Mesendoderm (in vitro differentiated cells): ENCODE measurements at regions not wholly inside any gene's neighbourhood (a gene's known extent, or its start where the extent isn't known, plus 50 kb on each side); places are given as distances from the start of the nearest gene placed in this dataset.

Experiments used
- DNase-seq: peaks from one replicate; pipeline ENCODE4 v3.0.0; 2013
- H2AK5ac ChIP-seq: 2 replicates; pipeline ENCODE4 v1.6.1; 2013; ENCODE audit warnings: low read length, inconsistent platforms
- H2BK120ac ChIP-seq: 2 replicates; pipeline ENCODE4 v1.6.1; 2013; ENCODE audit warnings: low read depth, mild to moderate bottlenecking, low read length, moderate library complexity, mixed read lengths
- H2BK15ac ChIP-seq: replicated peaks from 2 replicates; pipeline ENCODE4 v1.6.1; 2013; ENCODE audit warnings: low read depth, mild to moderate bottlenecking, moderate library complexity
- H2BK5ac ChIP-seq: 2 replicates; pipeline ENCODE4 v1.6.1; 2013; ENCODE audit warnings: low read length, inconsistent platforms
- H3K18ac ChIP-seq: 2 replicates; pipeline ENCODE4 v1.6.1; 2013; ENCODE audit warnings: mild to moderate bottlenecking, low read length, mixed read lengths
- H3K23ac ChIP-seq: one replicate; pipeline ENCODE4 v1.6.1; 2013; ENCODE audit warnings: low read length
- H3K27ac ChIP-seq: 2 replicates; pipeline ENCODE4 v1.5.1; 2013; ENCODE audit warnings: low read depth, mild to moderate bottlenecking, inconsistent platforms, low read length, moderate library complexity
- H3K27me3 ChIP-seq: 2 replicates; pipeline ENCODE4 v1.6.1; 2013; ENCODE audit warnings: low read length, control low read depth, mild to moderate bottlenecking, inconsistent platforms; ENCODE audit not compliant: insufficient read depth, poor library complexity
- H3K36me3 ChIP-seq: 2 replicates; pipeline ENCODE4 v1.6.1; 2013; ENCODE audit warnings: low read length, inconsistent platforms; ENCODE audit not compliant: control insufficient read depth, insufficient read depth
- H3K4ac ChIP-seq: one replicate; pipeline ENCODE4 v1.6.1; 2013; ENCODE audit warnings: low read depth, mild to moderate bottlenecking, low read length, moderate library complexity
- H3K4me1 ChIP-seq: 2 replicates; pipeline ENCODE4 v1.6.1; 2013; ENCODE audit warnings: low read depth, low read length, inconsistent platforms; ENCODE audit not compliant: control insufficient read depth
- H3K4me2 ChIP-seq: 2 replicates; pipeline ENCODE4 v1.6.1; 2013; ENCODE audit warnings: low read length
- H3K4me3 ChIP-seq: 2 replicates; pipeline ENCODE4 v1.5.1; 2013; ENCODE audit warnings: mild to moderate bottlenecking, low read length
- H3K56ac ChIP-seq: one replicate; pipeline ENCODE4 v1.6.1; 2013; ENCODE audit warnings: low read length
- H3K79me1 ChIP-seq: 2 replicates; pipeline ENCODE4 v1.6.1; 2013; ENCODE audit warnings: low read length, inconsistent platforms
- H3K79me2 ChIP-seq: 2 replicates; pipeline ENCODE4 v1.6.1; 2013; ENCODE audit warnings: mild to moderate bottlenecking, low read length; ENCODE audit not compliant: control insufficient read depth, insufficient read depth
- H3K9ac ChIP-seq: 2 replicates; pipeline ENCODE4 v1.6.1; 2013; ENCODE audit warnings: low read length, inconsistent platforms
- H4K5ac ChIP-seq: one replicate; pipeline ENCODE4 v1.6.1; 2013; ENCODE audit warnings: low read length
- H4K8ac ChIP-seq: one replicate; pipeline ENCODE4 v1.6.1; 2013; ENCODE audit warnings: low read depth, mild to moderate bottlenecking, control low read depth, low read length, moderate library complexity
- WGBS: extraction: QIAGEN DNeasy Blood & Tissue Kit; methylation state at CpG from one replicate; pipeline ENCODE4 v1.1.7; 2013; ENCODE audit warnings: low lambda C conversion rate, missing lambda C conversion rate; ENCODE audit not compliant: insufficient coverage; ENCODE audit errors: extremely low coverage; 5-methylcytosine and 5-hydroxymethylcytosine counted together

GRCh38 chr9:12368569-12368968 lies 324.6 kb upstream of the TYRP1 start:
- H3K56ac ChIP-seq: no peak overlapping the region
- no peak overlapping the region for H3K9ac ChIP-seq
- no CpG with 5 or more reads among the region's 2 CpGs for WGBS
- no peak overlapping the region for H4K8ac ChIP-seq
- H3K4me3 ChIP-seq: no peak overlapping the region
- no peak overlapping the region for H2BK15ac ChIP-seq
- H3K79me1 ChIP-seq: no peaks in the 10 kb centered on the region
- peak; percentile 4 for DNase-seq
- H2BK120ac ChIP-seq: no peak overlapping the region
- H4K5ac ChIP-seq: no peak overlapping the region
- no peak overlapping the region for H2AK5ac ChIP-seq
- no peak overlapping the region for H2BK5ac ChIP-seq
- no peaks in the 10 kb centered on the region for H3K36me3 ChIP-seq
- H3K27ac ChIP-seq: no peak overlapping the region
- no peaks in the 10 kb centered on the region for H3K79me2 ChIP-seq
- H3K4me1 ChIP-seq: no peaks in the 10 kb centered on the region
- no peak overlapping the region for H3K18ac ChIP-seq
- no peak overlapping the region for H3K4ac ChIP-seq
- H3K4me2 ChIP-seq: no peak overlapping the region
- no peak overlapping the region for H3K23ac ChIP-seq
- no peaks in the 10 kb centered on the region for H3K27me3 ChIP-seq

GRCh38 chr9:12391839-12392509 lies 301.2 kb upstream of the TYRP1 start:
- Histone ChIP-seq H3K18ac (no peak overlapping the region), H3K79me2 (no peaks in the 10 kb centered on the region), H3K27me3 (no peaks in the 10 kb centered on the region), H3K23ac (no peak overlapping the region), H4K8ac (no peak overlapping the region), H3K36me3 (no peaks in the 10 kb centered on the region), H3K4me3 (no peak overlapping the region), H3K4ac (no peak overlapping the region), H3K9ac (no peak overlapping the region), H2BK15ac (no peak overlapping the region), H3K56ac (no peak overlapping the region), H3K4me2 (no peak overlapping the region), H2BK5ac (no peak overlapping the region), H3K79me1 (no peaks in the 10 kb centered on the region), H2AK5ac (no peak overlapping the region), H2BK120ac (no peak overlapping the region), H3K4me1 (no peaks in the 10 kb centered on the region), H4K5ac (no peak overlapping the region), H3K27ac (no peak overlapping the region)
- WGBS: no CpG with 5 or more reads among the region's 2 CpGs
- no peak for DNase-seq

GRCh38 chr9:12394105-12394504 lies 299.1 kb upstream of the TYRP1 start:
- Histone ChIP-seq H3K4me3 (no peak overlapping the region), H3K79me1 (no peaks in the 10 kb centered on the region), H3K27ac (no peak overlapping the region), H3K79me2 (no peaks in the 10 kb centered on the region), H3K23ac (no peak overlapping the region), H2AK5ac (no peak overlapping the region), H3K4me1 (no peaks in the 10 kb centered on the region), H2BK120ac (no peak overlapping the region), H4K5ac (no peak overlapping the region), H2BK15ac (no peak overlapping the region), H3K4me2 (no peak overlapping the region), H3K27me3 (no peaks in the 10 kb centered on the region), H3K56ac (no peak overlapping the region), H3K9ac (no peak overlapping the region), H3K36me3 (no peaks in the 10 kb centered on the region), H4K8ac (no peak overlapping the region), H2BK5ac (no peak overlapping the region), H3K18ac (no peak overlapping the region), H3K4ac (no peak overlapping the region)
- WGBS: no CpG with 5 or more reads among the region's 1 CpG
- DNase-seq: no peak

- H3K9ac ChIP-seq: no peak overlapping the region
- no peaks in the 10 kb centered on the region for H3K4me1 ChIP-seq
- H3K79me2 ChIP-seq: no peaks in the 10 kb centered on the region
- H3K27me3 ChIP-seq: no peaks in the 10 kb centered on the region
- no peak overlapping the region for H3K4me3 ChIP-seq
- no peak overlapping the region for H2BK15ac ChIP-seq
- no peak overlapping the region for H4K8ac ChIP-seq
- no peak overlapping the region for H2AK5ac ChIP-seq
- H3K56ac ChIP-seq: no peak overlapping the region
- no peak overlapping the region for H3K4ac ChIP-seq
- H3K18ac ChIP-seq: no peak overlapping the region
- H2BK5ac ChIP-seq: no peak overlapping the region
- no peak overlapping the region for H3K23ac ChIP-seq
- no peaks in the 10 kb centered on the region for H3K36me3 ChIP-seq
- no CpG with 5 or more reads among the region's 2 CpGs for WGBS
- H3K79me1 ChIP-seq: no peaks in the 10 kb centered on the region
- H2BK120ac ChIP-seq: no peak overlapping the region
- no peak overlapping the region for H3K27ac ChIP-seq
- H4K5ac ChIP-seq: no peak overlapping the region
- H3K4me2 ChIP-seq: no peak overlapping the region
- no peak for DNase-seq
Measured at GRCh38 chr9:12403721-12404120, 289.5 kb upstream of the TYRP1 start.

GRCh38 chr9:12413986-12414385 lies 279.2 kb upstream of the TYRP1 start:
- H3K23ac ChIP-seq: no peak overlapping the region
- H3K36me3 ChIP-seq: no peaks in the 10 kb centered on the region
- H3K79me2 ChIP-seq: no peaks in the 10 kb centered on the region
- no peaks in the 10 kb centered on the region for H3K79me1 ChIP-seq
- no peak overlapping the region for H2BK120ac ChIP-seq
- H3K4me1 ChIP-seq: no peaks in the 10 kb centered on the region
- no peak overlapping the region for H3K27ac ChIP-seq
- no peak overlapping the region for H2BK15ac ChIP-seq
- no peak overlapping the region for H3K4me2 ChIP-seq
- H3K27me3 ChIP-seq: no peaks in the 10 kb centered on the region
- no peak overlapping the region for H3K56ac ChIP-seq
- no peak overlapping the region for H2BK5ac ChIP-seq
- H2AK5ac ChIP-seq: no peak overlapping the region
- no peak for DNase-seq
- no peak overlapping the region for H3K9ac ChIP-seq
- no peak overlapping the region for H3K18ac ChIP-seq
- no peak overlapping the region for H3K4me3 ChIP-seq
- H4K8ac ChIP-seq: no peak overlapping the region
- no peak overlapping the region for H4K5ac ChIP-seq
- WGBS: no CpG with 5 or more reads among the region's 2 CpGs
- no peak overlapping the region for H3K4ac ChIP-seq

GRCh38 chr9:12414514-12414913 lies 278.7 kb upstream of the TYRP1 start:
- no peak overlapping the region for H3K18ac ChIP-seq
- H2BK15ac ChIP-seq: no peak overlapping the region
- peak; percentile 3 for DNase-seq
- H3K4me3 ChIP-seq: no peak overlapping the region
- no peaks in the 10 kb centered on the region for H3K27me3 ChIP-seq
- H3K4me2 ChIP-seq: no peak overlapping the region
- no peak overlapping the region for H3K23ac ChIP-seq
- no CpG with 5 or more reads among the region's 7 CpGs for WGBS
- no peak overlapping the region for H4K8ac ChIP-seq
- H2AK5ac ChIP-seq: no peak overlapping the region
- H3K4me1 ChIP-seq: no peaks in the 10 kb centered on the region
- no peak overlapping the region for H4K5ac ChIP-seq
- H3K27ac ChIP-seq: no peak overlapping the region
- H3K36me3 ChIP-seq: no peaks in the 10 kb centered on the region
- no peak overlapping the region for H2BK5ac ChIP-seq
- no peak overlapping the region for H3K56ac ChIP-seq
- H3K9ac ChIP-seq: no peak overlapping the region
- H3K4ac ChIP-seq: no peak overlapping the region
- no peak overlapping the region for H2BK120ac ChIP-seq
- no peaks in the 10 kb centered on the region for H3K79me2 ChIP-seq
- H3K79me1 ChIP-seq: no peaks in the 10 kb centered on the region
